Spleen (tissue), 11 donors: ENCODE measurements at regions not wholly inside any gene's neighbourhood (a gene's known extent, or its start where the extent isn't known, plus 50 kb on each side); places are given as distances from the start of the nearest gene placed in this dataset.
"Not testable (repeated sequence)": the region's sequence is repeated elsewhere in the genome, so short reads cannot be mapped to it uniquely, and the experiment has no call there.

Source experiments
- DNase-seq: peaks from one replicate; pipeline ENCODE4 v3.0.0-alpha.2; 2020
- H3K27ac ChIP-seq, 8 donors: fragments of 200-600 bp; sonication (generic) in 7 of 8; 1 replicate in 4 of 8; 2 replicates in 4 of 8; pipeline versions ENCODE4 v1.5.0 to v1.8.0; 2016 to 2021; ENCODE audit warnings: inconsistent platforms in 4 of 8, mild to moderate bottlenecking in 4 of 8, moderate library complexity in 1 of 8
- H3K27me3 ChIP-seq, 7 donors: fragments of 200-600 bp; sonication (generic) in 6 of 7; replicated peaks in 1 of 7; 1 replicate in 4 of 7; 2 replicates in 3 of 7; pipeline versions ENCODE4 v1.5.0 to v1.8.0; 2016 to 2021; ENCODE audit warnings: inconsistent platforms in 3 of 7, mild to moderate bottlenecking in 1 of 7
- H3K36me3 ChIP-seq, 6 donors: fragments of 200-600 bp; sonication (generic) in 5 of 6; 1 replicate in 4 of 6; 2 replicates in 2 of 6; pipeline versions ENCODE4 v1.5.0 to v1.8.0; 2016 to 2021; ENCODE audit warnings: inconsistent platforms in 2 of 6
- H3K4me1 ChIP-seq, 6 donors: fragments of 200-600 bp; sonication (generic) in 5 of 6; 1 replicate in 3 of 6; 2 replicates in 3 of 6; pipeline versions ENCODE4 v1.5.0 to v1.8.0; 2016 to 2021; ENCODE audit warnings: inconsistent platforms in 3 of 6
- H3K4me3 ChIP-seq, 8 donors: fragments of 200-600 bp; sonication (generic) in 7 of 8; 1 replicate in 4 of 8; 2 replicates in 4 of 8; pipeline versions ENCODE4 v1.5.0 to v1.8.0; 2016 to 2021; ENCODE audit warnings: inconsistent platforms in 4 of 8, mild to moderate bottlenecking in 4 of 8, moderate library complexity in 2 of 8
- H3K9me3 ChIP-seq, 8 donors: fragments of 200-600 bp; sonication (generic) in 7 of 8; 1 replicate in 4 of 8; 2 replicates in 4 of 8; pipeline versions ENCODE4 v1.5.0 to v1.8.0; 2016 to 2021; ENCODE audit warnings: inconsistent platforms in 4 of 8
- POLR2A ChIP-seq, 3 donors: fragments of 450-650 bp; IDR thresholded peaks; one replicate each; pipeline ENCODE4 v1.5.1; 2017; ENCODE audit warnings: antibody characterized with exemption in 3 of 3, mild to moderate bottlenecking in 1 of 3
- POLR2AphosphoS5 ChIP-seq, 3 donors: sonication (generic); formaldehyde crosslinking; IDR thresholded peaks; one replicate each; pipeline ENCODE4 v1.5.1; 2017; ENCODE audit warnings: antibody characterized with exemption in 3 of 3
- WGBS, 5 donors: extraction: QIAGEN DNeasy Blood & Tissue Kit in 3 of 5; methylation state at CpG; one replicate each; pipeline versions ENCODE4 v1.1.5 to v1.1.7; 2013 to 2018; 5-methylcytosine and 5-hydroxymethylcytosine counted together
- intact Hi-C: fragments of 100-400 bp; cut with DNase I; formaldehyde crosslinking; loops from one replicate; pipeline ENCODE4 v1.15.0; 2023; ENCODE audit warnings: low total_unique reads
- TF ChIP-seq, protein P1 (sequence below), 11 experiments: fragments of 200-600 bp in 7 of 11; fragments of 450-650 bp in 4 of 11; sonication (generic) in 4 of 11; IDR thresholded peaks in 8 of 11; conservative IDR thresholded peaks in 3 of 11; 1 replicate in 7 of 11; 2 replicates in 4 of 11; pipeline versions ENCODE4 v1.4.0 to v1.8.0; 2016 to 2021; ENCODE audit warnings: antibody characterized with exemption in 11 of 11, inconsistent platforms in 4 of 11, mild to moderate bottlenecking in 1 of 11
- donor health status: healthy with polysubstance abuse.
- donor health status: DM: no; HTN: no; CAD: no; lungs with moderate emphysema.
- donor health status: DM: no; HTN: no; CAD: no.
- donor health status: Bipolar disorder and iron deficiency.
- donor health status: healthy.
- donor health status: DM: no; HTN: no; CAD: no.
- donor health status: DM: yes; HTN: yes; CAD: no.

DNA sequence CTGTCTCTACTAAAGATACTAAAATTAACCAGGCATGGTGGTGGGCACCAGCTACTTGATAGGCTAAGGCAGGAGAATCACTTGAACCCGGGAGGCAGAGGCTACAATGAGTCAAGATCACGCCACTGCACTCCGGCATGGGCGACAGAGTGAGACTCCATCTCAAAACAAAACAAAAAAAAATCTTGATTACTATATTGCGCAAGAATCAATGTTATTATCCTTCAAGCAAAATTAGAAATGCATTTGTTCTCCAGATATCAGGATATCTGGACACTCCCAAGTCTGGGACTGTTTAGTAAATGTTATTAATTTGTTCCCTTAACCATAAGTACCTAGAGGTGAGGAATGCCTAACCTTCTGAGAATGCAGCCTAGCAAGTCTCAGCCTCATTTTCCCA lies 992.2 kb upstream of the PCDH20 start:
- intact Hi-C loops = no loop called here
- TF ChIP-seq, protein P1, sequence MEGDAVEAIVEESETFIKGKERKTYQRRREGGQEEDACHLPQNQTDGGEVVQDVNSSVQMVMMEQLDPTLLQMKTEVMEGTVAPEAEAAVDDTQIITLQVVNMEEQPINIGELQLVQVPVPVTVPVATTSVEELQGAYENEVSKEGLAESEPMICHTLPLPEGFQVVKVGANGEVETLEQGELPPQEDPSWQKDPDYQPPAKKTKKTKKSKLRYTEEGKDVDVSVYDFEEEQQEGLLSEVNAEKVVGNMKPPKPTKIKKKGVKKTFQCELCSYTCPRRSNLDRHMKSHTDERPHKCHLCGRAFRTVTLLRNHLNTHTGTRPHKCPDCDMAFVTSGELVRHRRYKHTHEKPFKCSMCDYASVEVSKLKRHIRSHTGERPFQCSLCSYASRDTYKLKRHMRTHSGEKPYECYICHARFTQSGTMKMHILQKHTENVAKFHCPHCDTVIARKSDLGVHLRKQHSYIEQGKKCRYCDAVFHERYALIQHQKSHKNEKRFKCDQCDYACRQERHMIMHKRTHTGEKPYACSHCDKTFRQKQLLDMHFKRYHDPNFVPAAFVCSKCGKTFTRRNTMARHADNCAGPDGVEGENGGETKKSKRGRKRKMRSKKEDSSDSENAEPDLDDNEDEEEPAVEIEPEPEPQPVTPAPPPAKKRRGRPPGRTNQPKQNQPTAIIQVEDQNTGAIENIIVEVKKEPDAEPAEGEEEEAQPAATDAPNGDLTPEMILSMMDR (IDR thresholded peaks at IDR 0.05 in 8 of 11, conservative IDR thresholded peaks at IDR 0.05 in 3 of 11) = no peak
- no peak for TF ChIP-seq POLR2AphosphoS5 (IDR thresholded peaks at IDR 0.05)
- TF ChIP-seq POLR2A (IDR thresholded peaks at IDR 0.05) = no peak
- no peak overlapping the region for H3K27ac ChIP-seq

DNA sequence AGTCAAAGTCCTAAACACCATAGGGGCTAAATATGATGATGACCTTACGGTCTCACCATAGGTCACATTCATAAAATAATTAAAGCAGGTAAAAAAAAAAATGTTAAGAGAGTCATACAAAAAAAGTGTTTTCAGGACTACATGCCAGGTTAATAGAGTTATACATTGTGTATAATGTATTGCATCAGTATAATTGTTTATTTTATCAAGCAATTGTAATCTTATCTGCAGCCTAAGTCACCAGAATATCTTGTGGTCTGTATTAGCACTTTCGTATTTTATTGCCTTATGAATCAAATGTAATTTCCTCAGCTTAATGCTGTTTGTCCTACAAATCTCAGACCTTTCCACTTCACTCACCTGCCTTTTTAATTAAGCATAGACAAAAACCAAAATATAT lies 972.9 kb upstream of the PCDH20 start:
- H3K9me3 ChIP-seq = no peaks in the 10 kb centered on the region
- no peaks in the 10 kb centered on the region for H3K4me1 ChIP-seq
- no peaks in the 10 kb centered on the region for H3K27me3 ChIP-seq
- H3K4me3 ChIP-seq = no peak overlapping the region
- no peaks in the 10 kb centered on the region for H3K36me3 ChIP-seq
- DNase-seq = no peak
- H3K27ac ChIP-seq = no peak overlapping the region
- 77 to 87% (median 81%) methylated on average over 2 of the region's 2 CpGs for WGBS, 5 donors
- intact Hi-C loops = no loop called here
- TF ChIP-seq POLR2A (IDR thresholded peaks at IDR 0.05) (no peak), POLR2AphosphoS5 (IDR thresholded peaks at IDR 0.05) (no peak)
- TF ChIP-seq, protein P1 (IDR thresholded peaks at IDR 0.05 in 8 of 11, conservative IDR thresholded peaks at IDR 0.05 in 3 of 11) = no peak

More for the DNA sequence above, 992.2 kb upstream of the PCDH20 start:
- DNase-seq = no peak
- WGBS, 5 donors = 73 to 95% (median 89%) methylated on average over 5 of the region's 5 CpGs
- Histone ChIP-seq H3K4me1 (no peaks in the 10 kb centered on the region), H3K9me3 (peaks cover 0 to 28% (median 6%) of the 10 kb centered on the region in 8 donors), H3K27me3 (no peaks in the 10 kb centered on the region), H3K36me3 (no peaks in the 10 kb centered on the region), H3K4me3 (no peak overlapping the region)

DNA sequence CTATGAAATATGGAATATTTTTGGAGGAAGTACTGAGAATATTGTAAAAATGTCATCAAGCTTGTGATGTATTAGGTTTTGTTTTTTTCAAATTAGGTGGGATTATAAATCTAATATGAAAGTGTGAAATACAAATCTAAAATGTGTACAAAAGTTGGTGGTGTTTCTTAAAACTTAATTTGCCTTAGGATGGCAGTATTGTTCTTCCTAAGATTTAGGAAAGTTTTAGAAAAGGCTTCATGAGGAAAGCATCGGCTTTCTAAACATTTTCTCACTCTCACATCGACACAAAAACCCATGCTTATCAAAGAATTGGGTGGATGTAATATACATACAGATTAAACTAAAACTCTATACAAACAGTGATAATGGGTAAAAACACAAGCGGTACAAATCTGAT lies 972.0 kb upstream of the PCDH20 start:
- Histone ChIP-seq H3K27ac (no peak overlapping the region), H3K9me3 (no peaks in the 10 kb centered on the region), H3K4me1 (no peaks in the 10 kb centered on the region), H3K27me3 (no peaks in the 10 kb centered on the region), H3K4me3 (no peak overlapping the region), H3K36me3 (no peaks in the 10 kb centered on the region)
- DNase-seq = no peak
- intact Hi-C loops = no loop called here
- 44 to 62% (median 58%) methylated on average over 3 of the region's 3 CpGs for WGBS, 5 donors
- TF ChIP-seq POLR2AphosphoS5 (IDR thresholded peaks at IDR 0.05) (no peak), POLR2A (IDR thresholded peaks at IDR 0.05) (no peak)
- TF ChIP-seq, protein P1 (IDR thresholded peaks at IDR 0.05 in 8 of 11, conservative IDR thresholded peaks at IDR 0.05 in 3 of 11) = no peak

DNA sequence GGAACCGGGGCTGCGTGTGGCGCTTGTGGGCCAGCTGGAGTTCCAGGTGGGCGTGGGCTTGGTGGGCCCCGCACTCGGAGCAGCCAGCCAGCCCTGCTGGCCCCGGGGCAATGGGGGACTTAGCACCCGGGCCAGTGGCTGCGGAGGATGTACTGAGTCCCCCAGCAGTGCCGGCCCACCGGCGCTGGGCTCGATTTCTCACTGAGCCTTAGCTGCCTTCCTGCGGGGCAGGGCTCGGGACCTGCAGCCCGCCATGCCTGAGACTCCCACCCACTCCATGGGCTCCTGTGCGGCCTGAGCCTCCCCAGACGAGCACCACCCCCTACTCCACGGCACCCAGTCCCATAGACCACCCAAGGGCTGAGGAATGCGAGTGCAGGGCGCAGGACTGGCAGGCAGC lies 963.6 kb upstream of the PCDH20 start:
- H3K4me1 ChIP-seq, intact Hi-C loops, H3K4me3 ChIP-seq, H3K9me3 ChIP-seq, H3K27me3 ChIP-seq, H3K27ac ChIP-seq, H3K36me3 ChIP-seq: not testable (repeated sequence)
- DNase-seq = peak; percentile 59
- 80 to 96% (median 90%) methylated on average over 7 to 18 of the region's 21 CpGs for WGBS, 5 donors

DNA sequence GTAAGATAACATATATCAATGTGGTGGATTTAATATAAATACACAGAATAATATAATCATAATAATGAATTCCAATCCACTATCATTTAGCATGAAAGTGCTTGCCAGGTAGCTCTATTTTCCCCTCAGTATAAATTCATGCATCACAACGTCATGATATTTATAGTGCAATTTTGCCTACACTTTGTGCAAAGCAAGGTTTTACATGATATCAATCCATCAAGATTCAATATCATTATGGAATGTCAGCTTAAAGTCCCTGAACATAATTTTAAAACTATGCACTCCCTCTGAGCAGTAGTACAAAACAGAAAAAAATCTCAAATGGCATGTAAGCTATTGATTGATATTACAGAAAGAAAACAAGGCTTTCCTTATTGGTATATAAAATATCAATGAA lies 962.2 kb upstream of the PCDH20 start:
- Histone ChIP-seq H3K9me3 (peaks cover 0 to 8% (median 0%) of the 10 kb centered on the region in 8 donors), H3K27ac (no peak overlapping the region), H3K27me3 (no peaks in the 10 kb centered on the region), H3K36me3 (no peaks in the 10 kb centered on the region), H3K4me1 (no peaks in the 10 kb centered on the region), H3K4me3 (no peak overlapping the region)
- 74 to 87% (median 76%) methylated on average over 1 of the region's 1 CpG for WGBS, 5 donors
- TF ChIP-seq POLR2AphosphoS5 (IDR thresholded peaks at IDR 0.05) = no peak
- TF ChIP-seq POLR2A (IDR thresholded peaks at IDR 0.05) = no peak
- TF ChIP-seq, protein P1 (IDR thresholded peaks at IDR 0.05 in 8 of 11, conservative IDR thresholded peaks at IDR 0.05 in 3 of 11) = no peak
- intact Hi-C loops = no loop called here
- no peak for DNase-seq
